ENCODE measurements at regions not wholly inside any gene's neighbourhood (a gene's known extent, or its start where the extent isn't known, plus 50 kb on each side); places are given as distances from the start of the nearest gene placed in this dataset.

DNA sequence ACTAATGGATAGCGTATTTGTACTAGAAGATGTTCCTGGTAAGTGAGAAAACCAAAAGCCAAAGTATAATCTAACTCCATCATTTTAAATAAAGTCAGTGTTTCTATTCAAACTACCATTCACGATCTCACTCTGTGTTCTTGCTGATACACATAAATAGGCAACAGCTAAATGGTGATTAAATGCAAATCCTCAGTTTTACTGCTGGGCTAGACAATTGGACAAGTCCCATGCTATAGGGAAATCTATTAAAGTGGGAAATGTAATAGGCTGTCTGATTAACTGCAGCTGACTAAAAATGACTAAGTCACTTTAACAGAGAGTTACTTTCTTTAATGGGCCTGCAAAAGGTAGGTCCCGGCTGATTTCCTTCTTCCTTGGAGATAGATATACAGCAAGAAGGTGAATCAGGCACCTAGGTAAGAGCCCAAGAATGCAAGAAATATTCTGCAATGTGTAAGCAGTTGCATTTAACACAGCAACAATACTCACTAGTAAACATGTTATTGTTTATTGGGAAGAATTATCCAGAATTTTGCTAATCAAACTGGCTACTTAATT lies 298.4 kb downstream of the SLITRK6 start:
- no peak for DNase-seq
- no peaks in the 10 kb centered on the region for H3K27me3 ChIP-seq
- 71 to 90% (median 75%) methylated on average over 3 of the region's 3 CpGs for WGBS, 3 donors
- no peaks in the 10 kb centered on the region for H3K4me1 ChIP-seq (ENCODE audit: insufficient read depth)
- H3K4me3 ChIP-seq: no peak overlapping the region
- no peaks in the 10 kb centered on the region for H3K36me3 ChIP-seq
- H3K9me3 ChIP-seq: no peaks in the 10 kb centered on the region
- no peak overlapping the region for H3K27ac ChIP-seq
- TF ChIP-seq POLR2A (IDR thresholded peaks at IDR 0.05) (no peak), EP300 (IDR thresholded peaks at IDR 0.05) (no peak)
- TF ChIP-seq, protein P1, sequence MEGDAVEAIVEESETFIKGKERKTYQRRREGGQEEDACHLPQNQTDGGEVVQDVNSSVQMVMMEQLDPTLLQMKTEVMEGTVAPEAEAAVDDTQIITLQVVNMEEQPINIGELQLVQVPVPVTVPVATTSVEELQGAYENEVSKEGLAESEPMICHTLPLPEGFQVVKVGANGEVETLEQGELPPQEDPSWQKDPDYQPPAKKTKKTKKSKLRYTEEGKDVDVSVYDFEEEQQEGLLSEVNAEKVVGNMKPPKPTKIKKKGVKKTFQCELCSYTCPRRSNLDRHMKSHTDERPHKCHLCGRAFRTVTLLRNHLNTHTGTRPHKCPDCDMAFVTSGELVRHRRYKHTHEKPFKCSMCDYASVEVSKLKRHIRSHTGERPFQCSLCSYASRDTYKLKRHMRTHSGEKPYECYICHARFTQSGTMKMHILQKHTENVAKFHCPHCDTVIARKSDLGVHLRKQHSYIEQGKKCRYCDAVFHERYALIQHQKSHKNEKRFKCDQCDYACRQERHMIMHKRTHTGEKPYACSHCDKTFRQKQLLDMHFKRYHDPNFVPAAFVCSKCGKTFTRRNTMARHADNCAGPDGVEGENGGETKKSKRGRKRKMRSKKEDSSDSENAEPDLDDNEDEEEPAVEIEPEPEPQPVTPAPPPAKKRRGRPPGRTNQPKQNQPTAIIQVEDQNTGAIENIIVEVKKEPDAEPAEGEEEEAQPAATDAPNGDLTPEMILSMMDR (IDR thresholded peaks at IDR 0.05): no peak
- intact Hi-C loops (cut with DNase I): no loop called here

DNA sequence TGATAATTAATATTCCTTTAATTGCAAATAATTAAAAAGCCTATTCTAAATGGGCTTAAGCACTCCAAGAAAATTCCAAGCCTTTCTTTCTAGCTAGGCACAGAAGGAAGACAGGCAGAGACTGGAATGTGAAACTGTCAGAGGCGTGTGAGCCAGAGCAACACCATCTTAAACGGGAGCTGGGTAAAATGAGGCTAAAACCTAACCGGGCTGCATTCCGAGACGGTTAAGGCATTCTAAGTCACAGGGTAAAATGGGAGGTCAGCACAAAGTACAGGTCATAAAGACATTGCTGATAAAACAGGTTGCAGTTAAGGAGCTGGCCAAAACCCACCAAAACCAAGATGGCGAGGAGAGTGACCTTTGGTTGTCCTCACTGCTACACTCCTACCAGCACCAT lies 300.4 kb downstream of the SLITRK6 start:
- no peaks in the 10 kb centered on the region for H3K4me1 ChIP-seq (ENCODE audit: insufficient read depth)
- H3K9me3 ChIP-seq: no peaks in the 10 kb centered on the region
- WGBS, 3 donors: 88 to 92% (median 91%) methylated on average over 6 of the region's 6 CpGs
- intact Hi-C loops (cut with DNase I): no loop called here
- DNase-seq: no peak
- no peaks in the 10 kb centered on the region for H3K36me3 ChIP-seq
- no peaks in the 10 kb centered on the region for H3K27me3 ChIP-seq
- H3K4me3 ChIP-seq: no peak overlapping the region
- no peak overlapping the region for H3K27ac ChIP-seq
- no peak for TF ChIP-seq EP300 (IDR thresholded peaks at IDR 0.05)
- TF ChIP-seq, protein P1 (IDR thresholded peaks at IDR 0.05): no peak
- TF ChIP-seq POLR2A (IDR thresholded peaks at IDR 0.05): no peak

DNA sequence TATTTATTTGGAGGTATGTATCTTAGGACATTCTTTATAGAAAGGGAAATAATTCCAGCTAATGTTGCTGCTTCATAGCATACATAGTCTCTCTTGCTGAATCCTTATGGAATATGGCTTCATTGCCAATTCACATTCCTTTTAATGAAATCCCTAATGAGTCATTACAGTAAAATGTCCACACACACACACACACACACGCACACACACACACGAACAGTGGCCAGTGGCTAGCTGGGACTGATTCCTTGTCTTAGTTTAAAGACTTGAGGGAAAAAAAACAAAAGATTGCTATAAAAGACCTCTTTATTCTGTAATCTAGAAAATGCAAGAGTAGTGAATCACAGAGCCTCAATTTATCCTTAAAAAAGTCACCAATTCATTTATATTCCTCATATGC lies 301.6 kb downstream of the SLITRK6 start:
- Histone ChIP-seq H3K27me3 (no peaks in the 10 kb centered on the region), H3K9me3 (no peaks in the 10 kb centered on the region), H3K27ac (no peak overlapping the region), H3K36me3 (no peaks in the 10 kb centered on the region), H3K4me3 (no peak overlapping the region), H3K4me1 (ENCODE audit: insufficient read depth) (no peaks in the 10 kb centered on the region)
- TF ChIP-seq EP300 (IDR thresholded peaks at IDR 0.05) (no peak), POLR2A (IDR thresholded peaks at IDR 0.05) (no peak)
- TF ChIP-seq, protein P1 (IDR thresholded peaks at IDR 0.05): no peak
- intact Hi-C loops (cut with DNase I): no loop called here
- 23 to 36% (median 26%) methylated on average over 2 of the region's 2 CpGs for WGBS, 3 donors
- no peak for DNase-seq

DNA sequence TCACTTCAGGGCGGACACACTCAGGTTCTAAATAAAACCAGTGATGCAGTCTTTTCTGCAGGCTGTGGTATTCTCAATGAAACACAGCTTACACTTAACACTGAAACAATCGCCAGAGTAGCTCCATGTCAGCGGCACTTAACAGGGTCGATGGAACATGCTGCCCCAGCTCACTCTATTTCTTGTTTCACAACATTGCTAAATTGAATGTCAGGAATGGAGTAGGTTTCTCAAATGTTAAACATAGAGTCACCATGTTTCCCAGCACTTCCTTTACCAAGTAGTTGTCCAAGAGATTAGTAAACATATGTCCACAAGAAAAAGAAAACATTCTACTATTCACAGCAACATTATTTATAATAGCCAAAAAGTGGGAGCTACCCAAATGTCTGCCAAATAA lies 306.9 kb downstream of the SLITRK6 start:
- 58 to 80% (median 58%) methylated on average over 4 of the region's 4 CpGs for WGBS, 3 donors
- H3K4me1 ChIP-seq (ENCODE audit: insufficient read depth): no peaks in the 10 kb centered on the region
- no peaks in the 10 kb centered on the region for H3K27me3 ChIP-seq
- DNase-seq: no peak
- no peak overlapping the region for H3K27ac ChIP-seq
- H3K9me3 ChIP-seq: no peaks in the 10 kb centered on the region
- H3K36me3 ChIP-seq: no peaks in the 10 kb centered on the region
- TF ChIP-seq, protein P1 (IDR thresholded peaks at IDR 0.05): no peak
- TF ChIP-seq POLR2A (IDR thresholded peaks at IDR 0.05) (no peak), EP300 (IDR thresholded peaks at IDR 0.05) (no peak)
- no peak overlapping the region for H3K4me3 ChIP-seq
- intact Hi-C loops (cut with DNase I): no loop called here
